Erythroblast (primary cell): ENCODE measurements at regions not wholly inside any gene's neighbourhood (a gene's known extent, or its start where the extent isn't known, plus 50 kb on each side); places are given as distances from the start of the nearest gene placed in this dataset.

ENCODE experiments used
- GATA1 ChIP-seq: IDR thresholded peaks from 2 replicates; pipeline ENCODE4 v1.6.1; 2011; ENCODE audit warnings: low read depth, mild to moderate bottlenecking, control low read depth, low read length, moderate library complexity
- POLR2A ChIP-seq: IDR thresholded peaks from 2 replicates; pipeline ENCODE4 v1.6.1; 2011; ENCODE audit warnings: mild to moderate bottlenecking, low read length

DNA sequence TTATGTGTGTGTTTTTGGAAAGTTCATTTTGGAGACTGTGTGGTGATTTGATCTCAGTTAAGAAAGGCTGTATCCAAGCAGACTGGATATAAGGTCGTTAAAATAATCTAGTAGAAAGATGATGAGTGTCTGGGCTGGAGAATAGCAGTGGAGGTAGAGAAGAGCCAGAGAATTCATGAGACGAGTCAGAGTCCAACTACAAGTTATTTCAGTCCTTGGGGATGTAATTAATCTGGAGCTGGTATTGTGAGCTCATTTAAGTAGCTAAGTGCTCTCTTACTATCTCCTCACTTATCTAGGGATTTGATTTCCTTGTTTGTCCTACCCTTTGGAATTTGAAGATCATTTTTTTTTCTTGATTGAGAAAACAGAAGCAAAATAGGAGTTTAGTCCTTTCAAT, 1219.0 kb upstream of the ADGRL4 start:
- TF ChIP-seq POLR2A (no peak), GATA1 (no peak)
